HepG2 (cell line): ENCODE measurements at regions not wholly inside any gene's neighbourhood (a gene's known extent, or its start where the extent isn't known, plus 50 kb on each side); places are given as distances from the start of the nearest gene placed in this dataset.

Source experiments
- ATAC-seq: fragments of 200-7000 bp; cut with Tn5 transposase; 3 replicates; pipeline ENCODE4 v1.9.1; 2020; ENCODE audit warnings: mild to moderate bottlenecking, moderate library complexity
- BruUV-seq: library from RNA; stranded (reverse); fragments of 400-500 nt; replicated peaks from 2 replicates; lab custom pipeline; 2021; lab: Mats Ljungman, UMichigan
- CTCF ChIA-PET: fragments of 300-600 bp; formaldehyde crosslinking; extraction: SDS; loops from one replicate; lab custom pipeline; 2021; ENCODE audit warnings: low total read pairs, inconsistent platforms, low intra/inter-chr PET ratio; lab: Yijun Ruan, JAX
- POLR2A ChIA-PET: fragments of 350-600 bp; sonication (Branson Sonifier 250); formaldehyde crosslinking; loops from one replicate; lab custom pipeline; 2020; ENCODE audit warnings: antibody characterized with exemption, inconsistent platforms; lab: Yijun Ruan, JAX
- DNase-seq: peaks from one replicate; pipeline ENCODE4 v3.0.0-alpha.2; 2015; ENCODE audit warnings: low spot score
- FAIRE-seq: peaks from 3 replicates; lab custom pipeline; 2011; peaks lifted over from hg19 to GRCh38; lab: Jason Lieb, UNC
- H2AFZ ChIP-seq: one replicate; pipeline ENCODE4 v1.6.1; 2011; ENCODE audit warnings: low read length, inconsistent platforms
- H3K27ac ChIP-seq: fragments of 300-600 bp; 3 replicates; pipeline ENCODE4 v1.8.0; 2011; ENCODE audit warnings: mixed run types, mild to moderate bottlenecking, mixed read lengths, low read length, inconsistent platforms; ENCODE audit not compliant: insufficient read depth; ENCODE audit errors: extremely low read length
- H3K27me3 ChIP-seq, 2 experiments: fragments of 200-600 bp in 1 of 2; 2 replicates in 1 of 2; 3 replicates in 1 of 2; pipeline versions ENCODE4 v1.6.0 to v1.8.0; 2011; ENCODE audit warnings: low read length in 2 of 2, mild to moderate bottlenecking in 2 of 2, moderate library complexity in 2 of 2, inconsistent platforms in 1 of 2; ENCODE audit not compliant: insufficient read depth in 2 of 2, control insufficient read depth in 1 of 2
- H3K36me3 ChIP-seq, 2 experiments: fragments of 200-600 bp in 1 of 2; replicated peaks in 1 of 2; 2 replicates in 1 of 2; 3 replicates in 1 of 2; pipeline versions ENCODE4 v1.5.1 to v1.8.0; 2011; ENCODE audit warnings: low read length in 2 of 2, inconsistent platforms in 1 of 2; ENCODE audit not compliant: insufficient read depth in 2 of 2, control insufficient read depth in 1 of 2
- H3K4me1 ChIP-seq: 2 replicates; pipeline ENCODE4 v1.5.1; 2012; ENCODE audit warnings: low read length, inconsistent platforms; ENCODE audit not compliant: insufficient read depth
- H3K4me2 ChIP-seq: 2 replicates; pipeline ENCODE4 v1.6.0; 2011; ENCODE audit warnings: low read depth, low read length, inconsistent platforms
- H3K4me3 ChIP-seq, 3 experiments: fragments of 200-600 bp in 1 of 3; sonication (generic), shearing (Covaris generic) in 1 of 3; replicated peaks in 1 of 3; 2 replicates each; pipeline ENCODE4 v1.5.1; 2011 to 2016; ENCODE audit warnings: low read length in 3 of 3, inconsistent platforms in 2 of 3, low read depth in 2 of 3, mild to moderate bottlenecking in 2 of 3, control low read depth in 1 of 3, mixed read lengths in 1 of 3; ENCODE audit not compliant: insufficient read depth in 1 of 3
- H3K79me2 ChIP-seq: one replicate; pipeline ENCODE4 v1.6.1; 2011; ENCODE audit warnings: low read length, inconsistent platforms; ENCODE audit not compliant: insufficient read depth
- H3K9ac ChIP-seq: 2 replicates; pipeline ENCODE4 v1.6.0; 2011; ENCODE audit warnings: mild to moderate bottlenecking, low read depth, low read length, inconsistent platforms; ENCODE audit not compliant: insufficient read depth
- H3K9me3 ChIP-seq: 2 replicates; pipeline ENCODE4 v1.5.1; 2012; ENCODE audit warnings: mild to moderate bottlenecking, low read length
- H4K20me1 ChIP-seq: 2 replicates; pipeline ENCODE4 v1.6.0; 2011; ENCODE audit warnings: inconsistent platforms, mild to moderate bottlenecking, low read length, moderate library complexity; ENCODE audit not compliant: insufficient read depth
- AHR ChIP-seq: IDR thresholded peaks from 2 replicates; pipeline ENCODE4 v1.6.1; 2018; ENCODE audit warnings: missing genetic modification reagents, missing compliant biosample characterization
- GFI1 ChIP-seq: sonication (generic); formaldehyde crosslinking; IDR thresholded peaks from 2 replicates; pipeline ENCODE4 v1.5.0; 2020; ENCODE audit warnings: missing genetic modification reagents, mild to moderate bottlenecking, borderline replicate concordance
- MAF1 ChIP-seq: sonication (generic); formaldehyde crosslinking; IDR thresholded peaks from 2 replicates; pipeline ENCODE4 v1.5.0; 2020; ENCODE audit warnings: missing genetic modification reagents, borderline replicate concordance
- SCMH1 ChIP-seq: sonication (generic); formaldehyde crosslinking; IDR thresholded peaks from 2 replicates; pipeline ENCODE4 v1.9.0; 2021; ENCODE audit warnings: missing genetic modification reagents, mild to moderate bottlenecking, borderline replicate concordance
- SMC3 ChIP-seq: IDR thresholded peaks from 2 replicates; pipeline ENCODE4 v1.6.1; 2011; ENCODE audit warnings: low read length, improper control_type of control experiment
- YEATS2 ChIP-seq: sonication (generic); formaldehyde crosslinking; IDR thresholded peaks from 2 replicates; pipeline ENCODE4 v1.4.0; 2020; ENCODE audit warnings: missing genetic modification reagents, borderline replicate concordance
- ZBTB43 ChIP-seq: sonication (generic); formaldehyde crosslinking; conservative IDR thresholded peaks from 2 replicates; pipeline ENCODE4 v1.4.0; 2020; ENCODE audit warnings: missing genetic modification reagents
- ZNF337 ChIP-seq: sonication (generic); formaldehyde crosslinking; IDR thresholded peaks from 2 replicates; pipeline ENCODE4 v1.5.1; 2020; ENCODE audit warnings: missing genetic modification reagents, low read depth, mild to moderate bottlenecking, borderline replicate concordance
- ZNF33B ChIP-seq: sonication (generic); formaldehyde crosslinking; IDR thresholded peaks from 2 replicates; pipeline ENCODE4 v1.5.1; 2020; ENCODE audit warnings: mild to moderate bottlenecking, missing genetic modification reagents
- ZNF501 ChIP-seq: sonication (generic); formaldehyde crosslinking; IDR thresholded peaks from 2 replicates; pipeline ENCODE4 v1.5.1; 2020; ENCODE audit warnings: mild to moderate bottlenecking, moderate library complexity, missing genetic modification reagents
- ZNF577 ChIP-seq: sonication (generic); formaldehyde crosslinking; IDR thresholded peaks from 2 replicates; pipeline ENCODE4 v1.4.0; 2020; ENCODE audit warnings: mild to moderate bottlenecking, low read depth, missing genetic modification reagents, borderline replicate concordance
- WGBS: methylation state at CpG from one replicate; pipeline ENCODE4 v1.1.6; 2017; ENCODE audit warnings: low lambda C conversion rate; 5-methylcytosine and 5-hydroxymethylcytosine counted together
- in situ Hi-C: cut with HindIII; loops from 2 replicates; pipeline ENCODE4 v1.10.0; 2017; ENCODE audit warnings: low pct_unique_long_range_greater_than_20kb; ENCODE audit not compliant: extremely low pct_ligation_motif_present
- intact Hi-C: fragments of 100-400 bp; cut with micrococcal nuclease; formaldehyde crosslinking; loops from one replicate; pipeline ENCODE4 v1.10.0; 2022; ENCODE audit not compliant: unreplicated experiment
- TF ChIP-seq, protein P1 (sequence below): sonication (generic); formaldehyde crosslinking; IDR thresholded peaks from 2 replicates; pipeline ENCODE4 v1.4.0; 2020; ENCODE audit warnings: mild to moderate bottlenecking, missing genetic modification reagents

- TF ChIP-seq GFI1 (CRISPR knock-in tag) = no peak
- TF ChIP-seq SMC3 = no peak
- no peak for TF ChIP-seq YEATS2 (CRISPR knock-in tag)
- TF ChIP-seq ZNF577 = no peak
- TF ChIP-seq SCMH1 (CRISPR knock-in tag) = no peak
- no peak for TF ChIP-seq ZNF33B (CRISPR knock-in tag)
Measured at GRCh38 chrX:20620306-20620705, 353.6 kb upstream of the RPS6KA3 start (continued).

GRCh38 chrX:20609916-20610415, 343.3 kb upstream of the RPS6KA3 start:
- FAIRE-seq = no peak
- CTCF ChIA-PET = no interaction called here
- in situ Hi-C loops = no loop called here

GRCh38 chrX:20606831-20607230, 340.1 kb upstream of the RPS6KA3 start:
- CTCF ChIA-PET = no interaction called here
- Histone ChIP-seq H3K9ac (no peak overlapping the region), H2AFZ (no peak overlapping the region), H3K27me3 (no peaks in the 10 kb centered on the region), H3K9me3 (no peaks in the 10 kb centered on the region), H3K36me3 (no peaks in the 10 kb centered on the region), H3K27ac (no peak overlapping the region), H3K4me1 (no peaks in the 10 kb centered on the region), H3K4me2 (no peak overlapping the region), H3K4me3 (no peak overlapping the region), H3K79me2 (no peaks in the 10 kb centered on the region), H4K20me1 (no peaks in the 10 kb centered on the region)
- TF ChIP-seq, protein P1, sequence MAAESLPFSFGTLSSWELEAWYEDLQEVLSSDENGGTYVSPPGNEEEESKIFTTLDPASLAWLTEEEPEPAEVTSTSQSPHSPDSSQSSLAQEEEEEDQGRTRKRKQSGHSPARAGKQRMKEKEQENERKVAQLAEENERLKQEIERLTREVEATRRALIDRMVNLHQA (CRISPR knock-in tag) = no peak
- no peak for TF ChIP-seq ZNF337
- TF ChIP-seq ZBTB43 (CRISPR knock-in tag) = no peak
- intact Hi-C loops = no loop called here
- POLR2A ChIA-PET = no interaction called here
- ATAC-seq = no peak
- no peak for FAIRE-seq
- no peak for DNase-seq
- 12% methylated on average over 4 of the region's 4 CpGs for WGBS
- in situ Hi-C loops = no loop called here
- no TSS peak for BruUV-seq

More at GRCh38 chrX:20609916-20610415, 343.3 kb upstream of the RPS6KA3 start:
- Histone ChIP-seq H3K9ac (no peak overlapping the region), H3K27ac (no peak overlapping the region), H3K79me2 (no peaks in the 10 kb centered on the region), H3K4me2 (no peak overlapping the region), H3K27me3 (no peaks in the 10 kb centered on the region), H3K36me3 (no peaks in the 10 kb centered on the region), H2AFZ (no peak overlapping the region), H3K9me3 (no peaks in the 10 kb centered on the region), H3K4me3 (no peak overlapping the region)
- no peak for ATAC-seq
- intact Hi-C loops = no loop called here
- 31% methylated on average over 3 of the region's 3 CpGs for WGBS
- TF ChIP-seq MAF1 (no peak), ZNF501 (CRISPR knock-in tag) (no peak), AHR (CRISPR knock-in tag) (no peak)
- TF ChIP-seq, all 625 proteins: peak for 0
- Histone ChIP-seq H3K4me1 (no peaks in the 10 kb centered on the region), H4K20me1 (no peaks in the 10 kb centered on the region)
- POLR2A ChIA-PET = no interaction called here
- DNase-seq = no peak
- no TSS peak for BruUV-seq
